ENCODE measurements at regions not wholly inside any gene's neighbourhood (a gene's known extent, or its start where the extent isn't known, plus 50 kb on each side); places are given as distances from the start of the nearest gene placed in this dataset.

DNA sequence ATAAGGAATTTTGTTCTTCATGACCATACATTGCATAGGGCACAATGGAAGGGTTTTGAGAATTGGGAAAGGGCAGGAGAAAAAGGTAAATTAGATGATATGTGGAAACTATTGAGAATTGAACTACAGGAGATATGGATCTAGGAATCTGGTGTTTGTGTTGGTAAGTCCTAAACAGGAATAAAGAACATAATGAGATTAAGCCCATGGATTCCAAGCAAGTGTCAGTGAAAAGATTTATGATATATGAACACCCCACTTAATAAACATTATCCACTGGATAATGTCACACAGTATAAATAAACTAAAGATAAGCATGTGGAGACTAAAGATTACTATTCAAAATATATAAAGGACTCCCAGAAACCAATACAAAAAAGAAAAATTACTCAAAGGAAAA is 98.2 kb downstream of the TNFSF18 start:
- DNase-seq (ENCODE audit: low read depth), result no peak

DNA sequence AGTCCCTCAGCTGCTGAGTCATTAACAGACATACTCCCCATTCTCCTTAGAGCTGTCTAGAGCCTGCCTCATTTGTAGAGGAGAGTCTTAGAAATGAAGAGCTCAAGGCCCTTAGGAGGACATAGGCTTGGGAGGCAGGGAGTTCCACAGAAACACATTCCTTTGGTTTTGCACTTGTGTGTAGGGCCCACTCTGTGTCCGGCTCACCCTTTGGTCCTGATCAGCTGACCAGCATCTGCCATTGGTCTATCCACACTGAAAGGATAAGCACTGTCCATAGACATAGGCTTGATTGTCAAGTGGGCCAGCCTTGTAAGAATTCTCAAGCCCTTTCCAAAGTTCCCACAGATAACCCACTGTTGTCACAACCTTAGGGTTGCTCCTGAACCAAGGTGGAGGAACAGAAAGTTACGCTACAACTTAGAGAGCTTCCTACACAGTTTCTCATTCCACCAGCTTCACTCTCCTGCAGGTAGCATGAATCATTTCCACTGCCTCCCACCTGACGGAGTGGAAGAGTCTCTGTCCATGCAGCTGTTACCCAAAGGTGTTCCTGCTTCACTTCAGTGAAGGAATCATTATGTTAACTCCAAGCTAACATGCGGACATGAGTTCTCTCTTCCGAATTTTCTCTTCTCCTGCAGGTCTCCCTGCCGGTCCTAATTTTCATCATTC is 96.1 kb downstream of the TNFSF18 start:
- DNase-seq (ENCODE audit: low read depth), result no peak

DNA sequence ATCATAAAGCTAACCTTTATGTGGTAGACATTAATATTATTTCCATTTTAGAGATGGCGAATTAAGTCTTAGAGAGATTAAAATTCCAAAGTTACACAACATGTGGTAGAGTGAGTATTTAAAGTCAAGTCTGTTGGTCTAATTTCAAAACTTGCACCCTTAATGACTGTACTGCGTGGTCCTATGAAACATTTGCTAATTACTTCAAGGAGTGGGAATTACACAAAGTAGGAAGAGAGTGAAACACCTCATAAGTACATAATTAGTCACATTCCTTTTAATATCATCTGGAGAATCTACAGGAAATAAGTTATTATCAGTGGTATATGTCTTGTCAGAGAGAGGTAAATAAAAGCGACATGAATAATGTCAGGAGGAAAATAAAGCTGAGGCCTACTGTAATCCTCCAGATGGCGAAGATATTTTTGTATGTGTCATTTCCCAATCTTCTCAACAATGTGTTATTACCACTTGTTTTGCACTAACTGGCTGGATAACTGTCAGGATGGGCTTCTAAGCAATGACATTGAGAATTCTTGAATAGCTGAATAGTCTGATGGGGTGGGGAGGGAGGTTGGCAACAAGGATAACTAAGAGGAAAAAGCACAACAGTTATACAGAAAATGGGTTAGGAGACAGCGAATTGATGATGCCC is 95.5 kb downstream of the TNFSF18 start:
- DNase-seq (ENCODE audit: low read depth), result no peak

DNA sequence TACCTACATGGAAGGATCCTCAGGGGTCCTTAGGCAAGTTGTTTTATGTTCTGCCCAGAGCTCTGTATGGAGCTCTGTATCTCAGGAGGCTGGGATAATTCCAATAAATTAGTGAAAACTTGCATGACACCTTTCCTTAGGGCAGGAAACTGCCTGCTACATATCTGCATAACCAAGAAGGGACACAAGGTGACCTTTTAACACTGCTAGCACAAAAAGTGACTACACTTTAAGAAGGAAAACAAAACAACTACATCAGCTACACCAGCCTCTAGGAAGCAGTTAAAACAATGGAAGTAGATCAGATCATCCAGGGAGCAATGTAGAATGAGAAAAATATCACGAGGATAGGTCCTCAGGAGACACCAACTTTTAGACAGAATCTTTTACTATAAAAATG is 93.9 kb downstream of the TNFSF18 start:
- no peak for DNase-seq (ENCODE audit: low read depth)

DNA sequence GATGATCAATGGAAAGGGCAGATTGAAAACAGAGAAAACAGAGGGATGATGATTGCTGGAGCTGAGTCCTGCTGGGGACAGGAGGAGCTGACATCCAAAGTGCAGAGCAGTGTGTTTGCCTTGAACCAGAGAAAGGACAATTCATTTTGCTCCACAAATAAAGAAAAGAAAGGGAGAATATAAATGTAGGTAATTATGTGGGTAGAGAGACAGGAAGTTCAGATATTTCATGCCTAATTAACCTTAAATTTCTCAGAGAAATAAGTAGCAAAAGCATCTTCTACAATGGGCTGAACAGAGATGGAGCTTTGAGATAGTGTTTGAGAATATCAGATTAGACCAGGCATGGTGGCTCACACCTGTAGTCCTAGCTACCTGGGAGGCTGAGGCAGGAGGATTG is 93.2 kb downstream of the TNFSF18 start:
- DNase-seq (ENCODE audit: low read depth), result no peak

DNA sequence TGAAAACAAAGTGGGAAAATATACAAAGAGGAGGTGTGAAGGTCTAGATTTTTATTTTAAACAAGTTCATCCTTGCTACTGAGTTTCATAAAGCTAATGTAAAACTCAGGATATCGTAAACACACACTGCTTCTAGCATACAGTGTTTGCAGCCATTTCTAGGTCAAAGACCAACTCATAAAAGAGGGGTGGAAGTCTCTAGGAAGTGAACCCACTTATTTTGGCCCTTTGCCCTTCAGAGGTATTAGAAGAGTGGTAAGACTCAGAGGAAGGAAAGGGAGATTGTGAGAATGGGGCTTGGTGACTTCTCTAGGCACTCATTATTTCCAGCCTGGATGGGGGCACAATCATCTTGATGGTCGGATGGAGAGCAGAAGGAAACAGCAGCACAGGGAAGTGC is 91.2 kb downstream of the TNFSF18 start:
- DNase-seq (ENCODE audit: low read depth), result no peak

- DNase-seq (ENCODE audit: low read depth), result no peak
Observed at GRCh38 chr1:172960019-172960418, 90.7 kb downstream of the TNFSF18 start.

- no peak for DNase-seq (ENCODE audit: low read depth)
Observed at GRCh38 chr1:172960454-172961208, 90.1 kb downstream of the TNFSF18 start.

DNA sequence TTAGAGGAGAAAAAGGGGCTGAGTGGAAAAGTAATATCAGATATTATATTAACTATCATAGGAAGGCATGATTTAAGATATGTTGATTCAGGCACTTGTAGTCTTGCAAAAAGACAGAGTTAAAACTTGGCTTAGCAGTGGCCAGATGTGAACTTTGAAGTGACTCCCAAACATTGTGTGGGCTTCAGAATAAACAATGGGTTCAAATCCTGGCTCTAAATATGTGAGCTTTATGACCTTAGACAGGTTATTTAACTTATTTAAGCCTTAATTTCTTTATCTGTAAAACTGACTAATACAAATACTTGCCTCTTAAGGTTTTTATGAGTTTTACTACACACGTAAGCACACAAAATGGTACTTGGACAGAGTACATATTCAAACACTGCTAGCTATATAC is 85.9 kb downstream of the TNFSF18 start:
- no peak for DNase-seq (ENCODE audit: low read depth)

- DNase-seq (ENCODE audit: low read depth), result no peak
Observed at GRCh38 chr1:172966844-172967540, 83.7 kb downstream of the TNFSF18 start.

- DNase-seq (ENCODE audit: low read depth), result no peak
Observed at GRCh38 chr1:172967936-172968335, 82.8 kb downstream of the TNFSF18 start.

DNA sequence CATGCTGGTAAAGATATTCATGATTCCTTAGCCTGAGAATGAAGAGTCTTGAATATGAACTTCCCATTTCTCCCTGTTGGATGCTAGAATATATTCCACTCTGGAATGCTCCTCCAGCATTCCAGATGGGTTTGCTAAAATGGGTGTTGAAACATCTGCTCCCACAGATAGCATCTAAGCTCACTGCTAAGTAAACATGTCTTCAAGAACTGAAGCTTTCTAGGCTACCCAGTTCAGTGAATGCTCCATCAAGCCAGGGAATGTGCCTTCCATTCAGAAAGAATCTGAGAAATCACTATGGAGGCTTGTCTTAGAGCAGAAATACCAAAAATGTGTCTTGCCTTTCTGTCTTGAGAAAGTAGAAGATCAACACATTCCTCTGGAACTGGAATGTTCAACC is 81.1 kb downstream of the TNFSF18 start:
- no peak for DNase-seq (ENCODE audit: low read depth)

DNA sequence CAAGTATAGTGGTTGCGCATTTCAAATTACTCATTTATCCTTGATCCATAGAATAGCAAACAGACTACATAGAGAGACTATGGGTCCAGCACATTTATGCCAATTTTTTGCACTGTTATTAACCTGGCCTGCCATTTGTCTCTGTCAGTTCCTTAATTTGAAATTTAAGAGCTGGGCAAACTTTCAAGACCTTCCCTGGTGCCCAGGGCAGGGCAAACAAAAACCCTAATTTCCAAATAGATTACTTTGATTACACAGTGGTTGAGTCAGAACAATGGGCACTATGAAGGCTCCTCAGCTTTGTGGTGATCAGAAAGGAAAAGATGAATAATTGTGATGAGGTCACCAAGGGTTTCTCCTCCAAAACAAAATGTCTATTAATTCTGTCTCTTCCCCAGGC is 80.6 kb downstream of the TNFSF18 start:
- peak; percentile 65 for DNase-seq (ENCODE audit: low read depth)

- no peak for DNase-seq (ENCODE audit: low read depth)
Observed at GRCh38 chr1:172971241-172971640, 79.5 kb downstream of the TNFSF18 start.

- no peak for DNase-seq (ENCODE audit: low read depth)
Observed at GRCh38 chr1:172972258-172972657, 78.5 kb downstream of the TNFSF18 start.

GRCh38 chr1:172973424-172973823 is 77.3 kb downstream of the TNFSF18 start:
- DNase-seq (ENCODE audit: low read depth), result peak; percentile 73

GRCh38 chr1:172976222-172977041 is 74.3 kb downstream of the TNFSF18 start:
- peak; percentile 94 for DNase-seq (ENCODE audit: low read depth)

DNA sequence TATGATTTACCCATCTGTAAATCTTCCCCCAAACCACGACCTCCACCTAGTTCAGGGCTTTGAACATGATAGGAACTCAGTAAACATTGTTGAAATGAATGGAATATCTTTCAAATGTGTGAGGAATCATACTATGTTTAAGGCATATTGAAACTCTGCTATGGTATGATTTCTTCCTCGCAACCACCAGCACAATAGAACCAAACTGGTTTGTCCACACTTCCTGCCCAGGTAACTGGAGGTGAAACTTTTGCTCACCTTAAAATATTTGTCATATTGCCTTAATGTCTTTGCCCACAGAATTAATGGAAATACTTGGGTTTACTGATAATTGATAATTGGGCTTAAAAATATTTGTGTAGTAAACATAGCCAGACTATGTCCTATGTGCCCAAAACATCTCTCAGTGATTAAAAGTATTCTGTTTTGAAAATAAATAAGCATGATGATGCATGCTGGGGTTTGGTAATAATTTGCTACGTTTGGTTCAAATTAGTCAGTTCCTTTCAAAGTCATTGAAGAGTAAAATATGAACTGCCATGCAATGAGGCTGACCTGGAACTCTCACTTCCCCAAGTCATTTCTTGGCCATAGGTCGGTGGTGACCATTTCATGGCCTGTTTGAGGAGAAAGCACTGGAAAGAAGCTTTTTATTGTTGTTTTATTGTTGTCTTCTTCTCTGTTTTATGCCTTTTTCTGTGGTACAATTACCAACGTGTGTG is 73.3 kb downstream of the TNFSF18 start:
- no peak for DNase-seq (ENCODE audit: low read depth)

DNA sequence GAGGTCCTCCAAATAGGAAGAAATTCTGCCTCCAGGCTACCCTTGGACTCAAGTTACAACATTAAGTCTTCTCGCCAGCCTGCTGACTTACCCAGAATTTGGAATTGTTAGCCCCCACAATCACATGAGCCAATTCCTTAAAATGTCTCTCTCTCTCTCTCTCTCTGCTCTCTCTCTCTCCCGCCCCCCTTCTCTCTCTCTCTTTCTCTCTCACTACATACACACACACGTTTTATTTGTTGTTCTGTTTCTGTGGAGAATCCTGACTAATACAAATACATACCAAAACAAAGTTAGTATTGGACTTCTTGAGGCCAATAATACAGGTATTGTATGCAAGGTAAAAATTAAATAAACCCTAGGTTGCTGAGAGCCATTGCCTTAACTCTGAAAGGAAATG is 72.1 kb downstream of the TNFSF18 start:
- no peak for DNase-seq (ENCODE audit: low read depth)

- no peak for DNase-seq (ENCODE audit: low read depth)
Observed at GRCh38 chr1:172979828-172980227, 70.9 kb downstream of the TNFSF18 start.

DNA sequence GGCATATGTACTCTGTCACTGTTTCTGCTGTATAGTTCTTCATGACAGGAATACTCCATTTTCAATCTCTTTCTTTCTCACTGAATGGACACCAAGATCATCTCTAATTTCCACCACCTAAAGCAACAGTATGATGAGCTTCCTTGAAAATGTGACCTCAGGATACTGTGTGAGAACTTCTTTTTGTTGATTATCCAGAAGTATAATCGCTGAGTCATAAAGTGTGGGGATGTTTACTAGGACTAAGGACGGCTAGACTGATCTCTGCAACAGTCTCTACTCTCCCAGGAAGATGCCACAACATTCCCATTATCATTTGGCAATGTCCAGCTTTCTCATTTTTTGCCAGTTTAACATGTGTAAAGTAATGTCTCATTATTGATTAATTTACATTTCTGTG is 70.3 kb downstream of the TNFSF18 start:
- DNase-seq (ENCODE audit: low read depth), result no peak
